Activated naive CD4-positive, alpha-beta T cell treated with anti-CD3 and anti-CD28 coated beads, Interleukin-2, amount 50 U/mL, for 16 hours (primary cell): ENCODE measurements at regions not wholly inside any gene's neighbourhood (a gene's known extent, or its start where the extent isn't known, plus 50 kb on each side); places are given as distances from the start of the nearest gene placed in this dataset.

Experiments used
- DNase-seq: peaks from one replicate; pipeline ENCODE4 v3.0.0-alpha.2; 2020

GRCh38 chr12:45590646-45591045 lies 138.9 kb upstream of the ARID2 start:
- no peak for DNase-seq

DNA sequence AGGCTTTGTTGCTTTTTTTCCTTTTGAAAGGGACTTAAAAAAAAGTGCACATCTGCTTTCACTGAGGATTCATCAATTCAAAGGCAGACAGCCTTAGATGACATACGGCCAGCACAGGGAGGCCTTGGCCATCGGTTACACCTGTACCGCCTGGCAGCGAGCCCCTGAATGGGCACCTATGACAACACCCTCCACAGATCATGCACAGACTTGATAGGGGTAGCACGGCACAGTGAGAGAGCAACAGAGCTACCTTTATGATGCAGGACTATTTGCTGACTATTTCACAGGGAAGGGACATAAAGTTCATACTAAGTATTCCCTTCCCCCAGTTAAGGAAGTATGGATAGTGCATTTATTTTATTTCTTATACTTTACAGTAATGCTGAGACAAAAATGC lies 137.9 kb upstream of the ARID2 start:
- no peak for DNase-seq

DNA sequence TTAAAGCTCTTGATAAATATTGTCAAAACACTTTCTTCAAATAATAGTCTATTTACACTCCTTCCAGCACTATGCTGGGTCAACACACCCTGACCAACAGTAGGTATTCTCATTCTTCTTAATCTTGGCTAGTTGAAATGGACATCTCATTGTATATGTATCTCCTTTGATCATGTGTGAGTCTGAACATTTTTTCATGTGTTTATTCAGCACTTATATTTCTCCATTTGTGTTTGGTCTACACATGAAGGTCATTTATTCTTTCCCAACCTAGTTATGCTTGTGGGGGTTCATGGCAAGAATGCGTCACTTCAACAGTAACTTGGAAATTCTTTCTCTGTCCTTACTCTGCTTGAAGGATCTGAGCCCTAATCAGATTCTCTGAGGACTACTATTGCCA lies 133.1 kb upstream of the ARID2 start:
- DNase-seq, result no peak

DNA sequence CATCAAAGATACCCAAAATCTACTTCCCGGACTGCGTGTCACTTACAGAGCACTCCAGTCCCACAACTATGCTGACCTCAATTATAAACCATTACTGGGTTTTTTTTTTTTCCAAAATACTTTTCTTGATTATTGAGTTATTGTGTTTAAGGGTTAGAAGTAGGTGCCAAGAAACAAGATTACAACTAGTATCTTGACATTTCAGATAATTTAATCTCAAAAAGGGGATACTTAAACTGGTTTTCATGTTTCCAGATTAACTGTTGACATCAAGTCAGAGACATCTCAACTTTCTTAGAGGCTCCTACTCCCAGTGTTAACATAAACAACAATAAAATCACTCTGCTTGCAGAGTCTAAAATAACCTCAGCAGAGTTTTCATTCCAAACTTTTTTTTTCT lies 131.2 kb upstream of the ARID2 start:
- DNase-seq, result no peak

GRCh38 chr12:45598761-45599160 lies 130.7 kb upstream of the ARID2 start:
- DNase-seq, result no peak

DNA sequence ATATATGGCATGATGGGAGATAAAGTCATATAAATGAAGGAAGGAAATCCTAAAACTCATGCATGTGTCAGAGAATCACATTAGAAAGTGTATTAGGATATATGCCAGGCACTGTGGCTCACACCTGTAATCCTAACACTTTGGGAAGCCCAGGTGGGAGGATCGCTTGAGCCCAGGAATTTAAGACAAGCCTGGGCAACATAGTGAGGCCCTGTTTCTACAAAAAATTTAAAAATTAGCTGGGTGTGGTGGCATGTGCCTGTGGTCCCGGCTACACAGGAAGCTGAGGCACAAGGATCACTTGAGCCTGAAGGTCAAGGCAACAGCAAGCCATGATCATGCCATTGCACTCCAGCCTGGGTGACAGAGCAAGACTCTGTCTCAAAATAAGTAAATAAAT lies 130.3 kb upstream of the ARID2 start:
- DNase-seq, result no peak

GRCh38 chr12:45601390-45601789 lies 128.1 kb upstream of the ARID2 start:
- DNase-seq, result no peak

DNA sequence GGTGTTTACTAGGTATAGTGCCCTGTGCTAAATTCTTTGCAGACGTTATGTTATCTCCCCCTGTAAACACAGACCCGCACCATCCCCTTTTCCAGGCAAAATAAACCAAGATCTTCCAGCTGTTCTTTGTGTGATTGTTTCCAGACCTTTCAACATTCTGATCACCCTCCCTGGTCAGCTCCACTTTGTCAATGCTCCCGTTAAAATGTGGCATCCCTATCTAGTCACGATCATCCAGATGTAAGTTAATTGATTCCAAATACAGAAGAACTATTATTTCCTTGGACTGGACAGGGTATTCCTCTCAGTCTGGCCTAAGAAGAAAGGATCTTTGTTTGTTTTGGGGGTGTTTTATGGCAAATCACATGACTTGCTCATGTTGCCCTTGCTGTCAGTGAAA lies 127.6 kb upstream of the ARID2 start:
- no peak for DNase-seq

DNA sequence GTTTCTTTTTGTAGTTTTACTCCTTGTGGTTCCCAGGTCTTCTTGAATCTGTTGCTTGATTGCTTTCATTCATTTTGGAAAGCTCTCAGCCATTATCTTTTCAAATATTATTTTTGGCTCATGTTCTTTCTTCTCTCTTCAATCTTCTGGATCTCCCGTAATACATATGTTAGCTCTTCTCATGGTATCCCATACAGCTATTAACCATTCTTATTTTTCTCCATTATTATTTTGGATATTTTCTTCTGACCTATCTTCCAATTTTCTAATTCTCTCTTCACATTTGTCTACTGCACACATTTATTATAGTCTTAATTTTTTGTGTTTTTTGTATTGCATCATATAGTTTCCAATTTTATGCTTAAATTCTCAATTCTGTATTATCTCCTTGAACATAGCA lies 123.9 kb upstream of the ARID2 start:
- no peak for DNase-seq

GRCh38 chr12:45611061-45611460 lies 118.4 kb upstream of the ARID2 start:
- DNase-seq, result no peak

DNA sequence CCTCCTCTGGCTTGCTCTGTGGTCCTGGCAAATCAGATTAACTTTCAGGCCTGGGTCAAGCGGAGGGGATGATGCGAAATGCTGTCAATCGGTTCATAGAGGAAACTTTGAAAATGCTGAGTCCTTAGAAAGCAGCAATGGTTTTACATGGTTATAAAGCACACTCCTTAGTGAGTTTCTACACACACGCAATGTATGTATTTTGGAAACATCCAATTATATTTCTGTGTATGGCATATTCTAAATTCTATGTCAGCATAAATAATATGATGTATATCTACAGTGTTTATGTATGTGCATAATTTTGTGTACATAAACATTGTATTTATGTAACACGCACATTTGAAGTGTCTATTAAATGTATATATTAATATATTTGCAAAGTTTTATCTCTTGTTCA lies 118.0 kb upstream of the ARID2 start:
- no peak for DNase-seq

GRCh38 chr12:45612044-45612794 lies 117.3 kb upstream of the ARID2 start:
- DNase-seq, result no peak

GRCh38 chr12:45613296-45613695 lies 116.2 kb upstream of the ARID2 start:
- no peak for DNase-seq

- no peak for DNase-seq
Measured at GRCh38 chr12:45613855-45614254, 115.7 kb upstream of the ARID2 start.

DNA sequence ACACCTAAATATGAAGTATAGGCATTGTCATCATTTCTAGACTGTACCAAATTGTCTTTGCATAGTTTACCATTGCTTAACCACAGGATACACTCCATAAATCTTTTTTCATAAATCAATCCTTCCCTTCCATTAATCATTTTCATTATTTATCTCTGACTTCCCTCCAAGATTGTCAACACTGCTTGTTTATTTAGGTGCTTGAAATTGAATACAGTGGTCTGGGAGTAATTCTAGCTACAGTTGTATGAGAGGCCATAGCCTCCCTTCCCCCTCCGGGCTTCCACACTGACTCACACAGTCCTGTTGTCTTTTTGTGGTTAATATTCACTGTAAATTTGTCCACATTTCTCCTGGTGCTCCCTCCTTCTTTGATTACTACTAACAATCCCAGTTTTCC lies 114.2 kb upstream of the ARID2 start:
- no peak for DNase-seq

DNA sequence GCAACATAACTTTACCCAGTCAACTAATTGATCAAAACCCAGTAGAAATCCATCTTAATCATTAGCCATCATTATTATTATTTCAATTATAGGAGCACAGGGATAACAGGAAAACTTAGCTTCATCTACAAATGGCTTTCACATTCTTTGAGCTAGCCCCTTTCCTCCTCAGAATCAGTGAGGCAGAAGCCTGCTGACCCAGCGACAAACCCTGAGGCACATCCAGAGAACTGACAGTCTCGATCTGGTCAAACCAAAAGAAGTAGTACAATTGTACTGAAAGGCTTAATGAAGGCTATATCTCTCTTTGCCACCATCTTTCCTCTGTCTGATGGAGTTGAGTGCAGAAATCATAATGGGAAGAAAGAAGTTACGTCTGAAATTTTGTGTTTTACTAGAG lies 109.8 kb upstream of the ARID2 start:
- no peak for DNase-seq

- no peak for DNase-seq
Measured at GRCh38 chr12:45621703-45622102, 107.8 kb upstream of the ARID2 start.

DNA sequence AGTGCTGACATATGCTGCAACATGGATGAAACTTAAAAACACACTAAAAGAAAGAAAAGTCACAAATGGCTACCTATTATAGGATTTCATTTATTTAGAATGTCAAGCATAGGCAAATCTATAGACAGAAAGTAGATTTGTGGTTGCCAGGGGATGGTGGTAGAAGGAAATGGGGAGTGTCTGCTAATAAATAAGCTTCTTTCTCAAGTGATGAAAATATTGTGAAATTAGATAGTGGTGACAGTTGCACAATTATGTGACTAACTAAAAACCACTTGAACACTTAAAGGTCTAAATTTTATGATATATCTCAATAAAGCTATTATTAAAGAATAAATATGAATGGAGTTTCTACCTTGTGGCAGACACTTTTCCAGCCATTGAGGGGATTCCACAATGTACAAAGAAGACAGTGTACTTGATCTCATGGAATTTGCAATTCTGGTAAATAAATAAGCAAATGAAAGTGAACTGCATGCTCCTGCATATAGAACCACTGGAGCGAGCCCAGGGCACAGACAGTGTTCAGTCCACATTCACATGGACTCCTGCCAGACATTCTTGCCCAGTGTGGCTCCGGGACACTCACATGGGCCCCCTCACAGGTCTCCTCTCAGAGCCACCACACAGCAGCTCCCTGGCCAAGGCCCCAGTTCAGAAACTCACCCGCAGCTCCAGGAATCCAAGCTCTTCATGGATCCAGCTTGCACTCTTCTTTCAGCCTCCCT lies 107.1 kb upstream of the ARID2 start:
- no peak for DNase-seq

- DNase-seq, result no peak
Measured at GRCh38 chr12:45623221-45623620, 106.3 kb upstream of the ARID2 start.

DNA sequence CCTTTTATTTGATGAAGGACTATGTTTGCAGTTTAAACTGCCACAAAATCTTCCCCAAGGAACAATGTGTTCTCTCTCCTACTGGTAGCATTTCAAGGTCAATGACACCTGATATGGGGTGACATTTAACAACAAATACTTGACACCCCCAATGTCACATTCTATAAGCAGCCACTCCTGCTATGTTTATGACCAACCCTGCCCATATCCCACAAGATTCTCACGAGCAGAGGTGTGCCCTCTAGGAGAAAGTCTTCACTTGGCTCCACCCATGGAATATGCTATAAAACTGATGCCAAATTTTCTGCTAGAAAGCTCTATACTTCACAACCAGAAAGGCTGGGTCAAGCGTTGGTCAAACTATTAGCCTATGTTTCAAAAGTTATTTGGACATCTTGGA lies 105.6 kb upstream of the ARID2 start:
- no peak for DNase-seq

GRCh38 chr12:45626965-45627364 lies 102.5 kb upstream of the ARID2 start:
- no peak for DNase-seq

GRCh38 chr12:45627407-45628069 lies 102.0 kb upstream of the ARID2 start:
- DNase-seq, result no peak

DNA sequence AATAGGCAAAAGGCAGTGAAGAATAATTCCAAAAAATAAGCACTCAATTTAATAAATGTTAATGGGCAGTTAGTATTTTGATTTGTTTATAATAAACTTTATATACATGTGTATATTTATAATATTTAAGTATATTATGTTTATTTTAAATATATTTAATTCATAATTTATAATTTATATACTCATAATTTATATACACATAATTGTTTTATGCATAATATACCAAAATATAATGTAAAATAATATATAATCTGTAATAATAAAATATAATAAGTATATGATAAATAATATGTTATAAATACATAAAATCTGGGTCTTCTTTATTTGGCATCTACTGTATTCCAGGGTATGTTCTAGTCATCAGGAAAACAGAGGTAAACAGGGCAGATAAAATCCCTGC lies 100.2 kb upstream of the ARID2 start:
- no peak for DNase-seq

DNA sequence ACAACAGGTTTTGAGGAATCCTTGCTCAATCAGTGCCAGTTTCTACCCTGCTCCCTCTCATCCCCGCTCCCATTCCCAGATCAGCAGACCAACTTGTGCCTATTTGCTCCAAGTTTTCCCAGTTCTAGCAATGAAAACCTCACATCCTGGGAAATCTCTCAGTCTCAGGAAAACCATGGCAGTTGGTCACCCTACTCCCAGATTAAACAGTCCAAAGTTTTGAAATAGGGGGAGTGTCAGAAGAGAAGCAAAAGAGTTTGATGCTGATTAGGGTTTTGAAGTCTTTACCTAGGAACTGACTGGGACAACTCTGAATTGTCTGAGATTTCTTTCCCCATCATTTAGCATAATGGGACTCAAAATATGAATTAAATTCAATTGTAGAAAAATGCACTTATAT lies 95.8 kb upstream of the ARID2 start:
- no peak for DNase-seq
